ENCODE measurements at regions not wholly inside any gene's neighbourhood (a gene's known extent, or its start where the extent isn't known, plus 50 kb on each side); places are given as distances from the start of the nearest gene placed in this dataset.

DNA sequence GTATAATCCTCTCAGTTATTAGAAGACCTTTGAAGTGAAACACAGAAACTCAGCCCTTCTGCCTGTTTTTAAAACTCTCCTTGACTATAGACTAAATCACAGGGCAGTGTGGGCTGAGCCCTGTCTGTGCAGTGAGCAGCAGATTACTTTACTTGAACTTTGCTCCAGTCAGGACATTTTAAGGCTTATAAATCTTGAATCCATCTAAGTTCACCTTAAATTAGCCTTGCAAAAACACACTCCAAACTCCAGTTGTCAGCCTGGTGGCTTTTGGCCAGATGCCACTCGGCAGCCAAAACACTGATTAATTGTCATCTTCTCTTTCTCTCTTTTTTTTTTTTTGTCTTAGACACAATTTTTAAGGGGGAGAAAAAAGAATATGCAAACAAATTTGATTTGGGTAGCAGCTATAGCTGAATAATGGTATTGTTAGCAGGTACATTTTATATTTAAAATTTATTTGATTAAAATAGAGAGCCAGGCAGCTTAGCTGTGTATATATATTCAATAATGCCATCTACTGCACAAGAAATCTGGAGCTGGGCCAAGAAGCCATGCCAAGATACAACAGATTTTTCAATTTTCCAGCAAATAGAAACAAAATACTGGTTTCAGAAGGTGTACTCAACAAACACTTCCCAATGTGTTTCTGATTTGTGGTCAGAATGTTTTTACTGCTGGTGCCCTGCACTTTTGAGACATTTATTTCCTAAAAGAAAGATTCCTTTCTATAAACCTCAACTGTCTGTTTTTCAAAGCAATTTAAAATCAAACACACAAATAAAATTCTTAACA, 247.7 kb downstream of the TFEC start:
- Mint-ChIP-seq H3K9me3 (ENCODE audit: low read depth) (peaks cover 7% of the 10 kb centered on the region), H3K27ac (no peak overlapping the region), H3K4me3 (ENCODE audit: low read depth) (no peak overlapping the region)

GRCh38 chr7:115779561-115779960, 251.0 kb downstream of the TFEC start:
- no peak for DNase-seq (ENCODE audit: low spot score, unreplicated experiment)
- Mint-ChIP-seq H3K4me1 (ENCODE audit: low read depth) (peaks cover 3% of the 10 kb centered on the region), H3K9me3 (ENCODE audit: low read depth) (peaks cover 4% of the 10 kb centered on the region), H3K4me3 (ENCODE audit: low read depth) (no peak overlapping the region), H3K36me3 (ENCODE audit: insufficient read depth) (no peaks in the 10 kb centered on the region), H3K27me3 (no peaks in the 10 kb centered on the region), H3K27ac (no peak overlapping the region)
- no peak for TF ChIP-seq CTCF (IDR thresholded peaks at IDR 0.05; ENCODE audit: unreplicated experiment)

More for the DNA sequence above, 247.7 kb downstream of the TFEC start:
- Mint-ChIP-seq H3K36me3 (ENCODE audit: insufficient read depth) (no peaks in the 10 kb centered on the region), H3K27me3 (no peaks in the 10 kb centered on the region), H3K4me1 (ENCODE audit: low read depth) (peaks cover 3% of the 10 kb centered on the region)
- no peak for DNase-seq (ENCODE audit: low spot score, unreplicated experiment)
- no peak for TF ChIP-seq CTCF (IDR thresholded peaks at IDR 0.05; ENCODE audit: unreplicated experiment)

GRCh38 chr7:115775981-115776380, 254.6 kb downstream of the TFEC start:
- no peaks in the 10 kb centered on the region for H3K36me3 Mint-ChIP-seq (ENCODE audit: insufficient read depth)
- no peaks in the 10 kb centered on the region for H3K27me3 Mint-ChIP-seq
- H3K4me3 Mint-ChIP-seq (ENCODE audit: low read depth): no peak overlapping the region
- H3K9me3 Mint-ChIP-seq (ENCODE audit: low read depth): no peaks in the 10 kb centered on the region
- no peak overlapping the region for H3K27ac Mint-ChIP-seq
- no peak for TF ChIP-seq CTCF (IDR thresholded peaks at IDR 0.05; ENCODE audit: unreplicated experiment)
- H3K4me1 Mint-ChIP-seq (ENCODE audit: low read depth): no peaks in the 10 kb centered on the region
- no peak for DNase-seq (ENCODE audit: low spot score, unreplicated experiment)

DNA sequence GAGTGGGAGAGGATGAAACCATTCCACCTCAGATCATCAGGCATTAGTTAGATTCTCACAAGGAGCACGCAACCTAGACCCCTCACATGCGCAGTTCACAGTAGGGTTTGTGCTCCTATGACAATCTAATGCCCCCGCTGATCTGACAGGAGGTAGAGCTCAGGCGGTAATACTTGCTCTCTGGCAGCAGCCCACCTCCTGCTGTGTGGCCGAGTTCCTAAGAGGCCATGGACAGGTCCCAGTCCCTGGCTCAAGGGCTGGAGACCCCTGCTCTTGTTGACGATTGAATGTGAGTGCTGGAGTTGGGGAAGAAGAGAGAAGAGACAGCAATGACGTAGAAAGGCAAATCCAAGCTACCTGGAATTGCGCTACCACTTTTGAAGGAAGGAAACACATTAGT, 267.2 kb downstream of the TFEC start:
- H3K4me1 Mint-ChIP-seq (ENCODE audit: low read depth): no peaks in the 10 kb centered on the region
- H3K9me3 Mint-ChIP-seq (ENCODE audit: low read depth): no peaks in the 10 kb centered on the region
- no peaks in the 10 kb centered on the region for H3K36me3 Mint-ChIP-seq (ENCODE audit: insufficient read depth)
- H3K4me3 Mint-ChIP-seq (ENCODE audit: low read depth): no peak overlapping the region
- TF ChIP-seq CTCF (IDR thresholded peaks at IDR 0.05; ENCODE audit: unreplicated experiment): no peak
- H3K27ac Mint-ChIP-seq: no peak overlapping the region
- H3K27me3 Mint-ChIP-seq: no peaks in the 10 kb centered on the region
- no peak for DNase-seq (ENCODE audit: low spot score, unreplicated experiment)

- Mint-ChIP-seq H3K9me3 (ENCODE audit: low read depth) (no peaks in the 10 kb centered on the region), H3K27me3 (no peaks in the 10 kb centered on the region), H3K4me3 (ENCODE audit: low read depth) (no peak overlapping the region), H3K36me3 (ENCODE audit: insufficient read depth) (no peaks in the 10 kb centered on the region), H3K27ac (no peak overlapping the region), H3K4me1 (ENCODE audit: low read depth) (no peaks in the 10 kb centered on the region)
- no peak for TF ChIP-seq CTCF (IDR thresholded peaks at IDR 0.05; ENCODE audit: unreplicated experiment)
- DNase-seq (ENCODE audit: low spot score, unreplicated experiment): no peak
Measured at GRCh38 chr7:115758025-115758424, 272.5 kb downstream of the TFEC start.
